HEK293 (cell line): ENCODE measurements at regions not wholly inside any gene's neighbourhood (a gene's known extent, or its start where the extent isn't known, plus 50 kb on each side); places are given as distances from the start of the nearest gene placed in this dataset.

Source experiments
- CTCF ChIA-PET: fragments of 350-600 bp; formaldehyde crosslinking; extraction: SDS; loops from one replicate; lab custom pipeline; 2021; ENCODE audit warnings: antibody characterized with exemption; lab: Yijun Ruan, JAX
- POLR2A ChIA-PET: fragments of 300-600 bp; formaldehyde crosslinking; extraction: SDS; loops from one replicate; lab custom pipeline; 2020; ENCODE audit warnings: antibody characterized with exemption, inconsistent platforms; lab: Yijun Ruan, JAX
- H3K27ac ChIP-seq: fragments of 200-500 bp; sonication (Bioruptor generic); 2 replicates; pipeline ENCODE4 v1.5.1; 2014; ENCODE audit warnings: low read depth, low read length, control low read depth, inconsistent platforms; ENCODE audit errors: extremely low read depth
- H3K36me3 ChIP-seq, 2 experiments: fragments of 200-500 bp in 1 of 2; sonication (Bioruptor generic) in 1 of 2; 1 replicate in 1 of 2; 2 replicates in 1 of 2; pipeline ENCODE4 v1.5.1; 2014 to 2017; ENCODE audit warnings: inconsistent platforms in 2 of 2, low read length in 2 of 2; ENCODE audit not compliant: control insufficient read depth in 2 of 2, insufficient read depth in 1 of 2
- H3K4me1 ChIP-seq: fragments of 200-500 bp; sonication (Bioruptor generic); 2 replicates; pipeline ENCODE4 v1.5.1; 2014; ENCODE audit warnings: mild to moderate bottlenecking, low read length, inconsistent platforms; ENCODE audit not compliant: control insufficient read depth, insufficient read depth
- H3K4me3 ChIP-seq: 2 replicates; pipeline ENCODE4 v1.5.1; 2011; ENCODE audit warnings: low read depth, mild to moderate bottlenecking, control low read depth, low read length, moderate library complexity
- H3K9me3 ChIP-seq: fragments of 200-500 bp; sonication (Bioruptor generic); 2 replicates; pipeline ENCODE4 v1.5.1; 2014; ENCODE audit warnings: low read depth, low read length, inconsistent platforms; ENCODE audit not compliant: control insufficient read depth, insufficient read depth
- KLF16 ChIP-seq: fragments of 450-650 bp; formaldehyde crosslinking; IDR thresholded peaks from 2 replicates; pipeline ENCODE4 v1.5.1; 2017; ENCODE audit warnings: missing biosample characterization, missing genetic modification characterization
- MEIS1 ChIP-seq: sonication (generic); formaldehyde crosslinking; IDR thresholded peaks from 2 replicates; pipeline ENCODE4 v1.8.1; 2022; ENCODE audit warnings: missing genetic modification reagents, mild to moderate bottlenecking, borderline replicate concordance
- MZF1 ChIP-seq: fragments of 450-650 bp; formaldehyde crosslinking; IDR thresholded peaks from 2 replicates; pipeline ENCODE4 v1.5.1; 2017; ENCODE audit warnings: missing biosample characterization, missing genetic modification characterization, borderline replicate concordance
- SP2 ChIP-seq: fragments of 450-650 bp; formaldehyde crosslinking; IDR thresholded peaks from 2 replicates; pipeline ENCODE4 v1.5.1; 2016; ENCODE audit warnings: missing biosample characterization, missing genetic modification characterization
- YY1 ChIP-seq: fragments of 450-650 bp; formaldehyde crosslinking; IDR thresholded peaks from 2 replicates; pipeline ENCODE4 v1.5.1; 2018; ENCODE audit warnings: missing biosample characterization, missing genetic modification characterization
- ZBTB1 ChIP-seq: fragments of 450-650 bp; formaldehyde crosslinking; IDR thresholded peaks from 2 replicates; pipeline ENCODE4 v1.5.1; 2016; ENCODE audit warnings: missing biosample characterization, missing genetic modification characterization
- ZBTB21 ChIP-seq: fragments of 450-650 bp; formaldehyde crosslinking; IDR thresholded peaks from 2 replicates; pipeline ENCODE4 v1.5.1; 2017; ENCODE audit warnings: missing biosample characterization, missing genetic modification characterization
- ZBTB8A ChIP-seq: fragments of 450-650 bp; formaldehyde crosslinking; IDR thresholded peaks from 2 replicates; pipeline ENCODE4 v1.5.1; 2016; ENCODE audit warnings: missing biosample characterization, missing genetic modification characterization
- ZNF24 ChIP-seq: fragments of 450-650 bp; formaldehyde crosslinking; IDR thresholded peaks from 2 replicates; pipeline ENCODE4 v1.5.1; 2016; ENCODE audit warnings: missing biosample characterization, missing genetic modification characterization
- ZNF354C ChIP-seq: fragments of 450-650 bp; formaldehyde crosslinking; IDR thresholded peaks from 2 replicates; pipeline ENCODE4 v1.5.1; 2016; ENCODE audit warnings: missing biosample characterization, missing genetic modification characterization, low read depth, borderline replicate concordance
- ZNF366 ChIP-seq: fragments of 450-650 bp; formaldehyde crosslinking; conservative IDR thresholded peaks from 2 replicates; pipeline ENCODE4 v1.5.1; 2016; ENCODE audit warnings: missing biosample characterization, missing genetic modification characterization
- ZNF394 ChIP-seq: fragments of 450-650 bp; formaldehyde crosslinking; IDR thresholded peaks from 2 replicates; pipeline ENCODE4 v1.5.1; 2016; ENCODE audit warnings: missing biosample characterization, missing genetic modification characterization, mild to moderate bottlenecking, moderate library complexity, borderline replicate concordance
- ZNF398 ChIP-seq: fragments of 450-650 bp; formaldehyde crosslinking; IDR thresholded peaks from 2 replicates; pipeline ENCODE4 v1.5.1; 2017; ENCODE audit warnings: missing biosample characterization, missing genetic modification characterization
- ZNF404 ChIP-seq: fragments of 450-650 bp; formaldehyde crosslinking; IDR thresholded peaks from 2 replicates; pipeline ENCODE4 v1.5.1; 2017; ENCODE audit warnings: missing biosample characterization, missing genetic modification characterization
- ZNF555 ChIP-seq: fragments of 450-650 bp; formaldehyde crosslinking; conservative IDR thresholded peaks from 2 replicates; pipeline ENCODE4 v1.5.1; 2017; ENCODE audit warnings: missing biosample characterization, mild to moderate bottlenecking, missing genetic modification characterization, inconsistent platforms
- ZNF585B ChIP-seq: fragments of 450-650 bp; formaldehyde crosslinking; IDR thresholded peaks from 2 replicates; pipeline ENCODE4 v1.5.1; 2016; ENCODE audit warnings: missing biosample characterization, missing genetic modification characterization
- ZNF596 ChIP-seq: fragments of 450-650 bp; IDR thresholded peaks from 2 replicates; pipeline ENCODE4 v1.5.0; 2018; ENCODE audit warnings: missing biosample characterization, mild to moderate bottlenecking, missing genetic modification characterization, moderate library complexity
- ZNF629 ChIP-seq: fragments of 450-650 bp; formaldehyde crosslinking; IDR thresholded peaks from 2 replicates; pipeline ENCODE4 v1.5.1; 2017; ENCODE audit warnings: missing biosample characterization, missing genetic modification characterization
- ZSCAN23 ChIP-seq: fragments of 450-650 bp; formaldehyde crosslinking; IDR thresholded peaks from 2 replicates; pipeline ENCODE4 v1.5.1; 2016; ENCODE audit warnings: missing biosample characterization, missing genetic modification characterization
- TF ChIP-seq, protein P1 (sequence below): fragments of 450-650 bp; formaldehyde crosslinking; IDR thresholded peaks from 2 replicates; pipeline ENCODE4 v1.5.1; 2016; ENCODE audit warnings: missing biosample characterization, missing genetic modification characterization
- TF ChIP-seq, protein P2 (sequence below): fragments of 450-650 bp; IDR thresholded peaks from 2 replicates; pipeline ENCODE4 v1.5.1; 2018; ENCODE audit warnings: missing biosample characterization, mild to moderate bottlenecking, missing genetic modification characterization

GRCh38 chr1:190634134-190634533 lies 156.5 kb upstream of the BRINP3 start:
- Histone ChIP-seq H3K4me1 (no peaks in the 10 kb centered on the region), H3K27ac (no peak overlapping the region), H3K4me3 (no peak overlapping the region), H3K36me3 (no peaks in the 10 kb centered on the region), H3K9me3 (no peaks in the 10 kb centered on the region)
- ChIA-PET POLR2A (no interaction called here), CTCF (no interaction called here)
- TF ChIP-seq, protein P1, sequence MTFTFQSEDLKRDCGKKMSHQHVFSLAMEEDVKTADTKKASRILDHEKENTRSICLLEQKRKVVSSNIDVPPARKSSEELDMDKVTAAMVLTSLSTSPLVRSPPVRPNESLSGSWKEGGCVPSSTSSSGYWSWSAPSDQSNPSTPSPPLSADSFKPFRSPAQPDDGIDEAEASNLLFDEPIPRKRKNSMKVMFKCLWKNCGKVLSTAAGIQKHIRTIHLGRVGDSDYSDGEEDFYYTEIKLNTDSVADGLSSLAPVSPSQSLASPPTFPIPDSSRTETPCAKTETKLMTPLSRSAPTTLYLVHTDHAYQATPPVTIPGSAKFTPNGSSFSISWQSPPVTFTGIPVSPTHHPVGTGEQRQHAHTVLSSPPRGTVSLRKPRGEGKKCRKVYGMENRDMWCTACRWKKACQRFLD (tag by site-specific recombination) = no peak

DNA sequence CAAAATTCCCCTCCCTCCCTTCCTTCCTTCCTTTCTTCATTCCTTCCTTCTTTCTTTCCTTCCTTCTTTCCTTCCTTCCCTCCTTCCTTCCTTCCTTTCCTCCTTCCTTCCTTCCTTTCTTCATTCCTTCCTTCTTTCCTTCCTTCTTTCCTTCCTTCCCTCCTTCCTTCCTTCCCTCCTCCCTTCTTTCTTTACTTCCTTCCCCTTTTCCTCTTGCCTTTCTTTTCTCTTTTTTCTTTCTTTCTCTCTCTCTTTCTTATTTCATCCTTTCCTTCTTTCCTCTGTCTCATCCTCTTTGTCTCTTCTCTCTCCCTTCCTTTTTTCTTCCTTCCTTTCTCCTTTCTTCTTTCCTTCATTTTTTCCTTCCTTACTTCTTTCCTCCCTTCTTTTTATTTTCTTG lies 171.9 kb upstream of the BRINP3 start:
- Histone ChIP-seq H3K36me3 (no peaks in the 10 kb centered on the region), H3K9me3 (no peaks in the 10 kb centered on the region), H3K27ac (no peak overlapping the region), H3K4me1 (no peaks in the 10 kb centered on the region), H3K4me3 (no peak overlapping the region)
- ChIA-PET CTCF (no interaction called here), POLR2A (no interaction called here)
- no peak for TF ChIP-seq ZSCAN23 (tag by site-specific recombination)
- peak; percentile 67; the same call in 1 of the 2 replicates for TF ChIP-seq ZNF366 (tag by site-specific recombination)

DNA sequence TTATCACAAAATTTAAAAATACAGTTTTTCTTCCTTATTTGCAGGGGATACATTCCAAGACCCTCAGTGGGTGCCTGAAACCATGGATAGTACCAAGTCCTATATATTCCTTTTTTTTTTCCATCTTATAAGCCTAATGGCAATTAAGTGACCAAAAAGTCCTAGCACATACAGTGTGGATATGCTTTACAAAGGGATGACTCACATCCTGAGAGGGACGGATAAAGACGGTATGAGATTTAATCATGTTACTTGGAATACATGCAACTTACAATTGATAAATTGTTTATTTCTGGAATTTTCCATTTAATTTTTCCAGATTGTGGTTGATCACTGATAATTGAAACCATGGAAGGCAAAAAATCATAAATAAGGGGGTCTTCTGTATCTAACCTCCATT lies 181.2 kb upstream of the BRINP3 start:
- ChIA-PET CTCF (no interaction called here), POLR2A (no interaction called here)
- no peaks in the 10 kb centered on the region for H3K36me3 ChIP-seq
- H3K27ac ChIP-seq = no peak overlapping the region
- TF ChIP-seq ZNF596 (tag by site-specific recombination) (no peak), ZBTB1 (tag by site-specific recombination) (no peak), ZNF404 (no peak), ZNF555 (tag by site-specific recombination) (no peak), ZNF394 (tag by site-specific recombination) (no peak)
- H3K4me1 ChIP-seq = no peaks in the 10 kb centered on the region
- H3K9me3 ChIP-seq = no peaks in the 10 kb centered on the region
- H3K4me3 ChIP-seq = no peak overlapping the region

GRCh38 chr1:190663962-190664361 lies 186.3 kb upstream of the BRINP3 start:
- ChIA-PET CTCF (interaction anchor here (0.7 kb wide), 1 partner anchor 97 kb away, joined by 3 read pairs; no protein-coding TSS in a partner anchor), POLR2A (no interaction called here)
- H3K4me3 ChIP-seq = no peak overlapping the region
- no peaks in the 10 kb centered on the region for H3K36me3 ChIP-seq
- no peaks in the 10 kb centered on the region for H3K4me1 ChIP-seq
- H3K27ac ChIP-seq = no peak overlapping the region
- H3K9me3 ChIP-seq = no peaks in the 10 kb centered on the region
- TF ChIP-seq ZBTB8A (tag by site-specific recombination) = no peak
- TF ChIP-seq, protein P2, sequence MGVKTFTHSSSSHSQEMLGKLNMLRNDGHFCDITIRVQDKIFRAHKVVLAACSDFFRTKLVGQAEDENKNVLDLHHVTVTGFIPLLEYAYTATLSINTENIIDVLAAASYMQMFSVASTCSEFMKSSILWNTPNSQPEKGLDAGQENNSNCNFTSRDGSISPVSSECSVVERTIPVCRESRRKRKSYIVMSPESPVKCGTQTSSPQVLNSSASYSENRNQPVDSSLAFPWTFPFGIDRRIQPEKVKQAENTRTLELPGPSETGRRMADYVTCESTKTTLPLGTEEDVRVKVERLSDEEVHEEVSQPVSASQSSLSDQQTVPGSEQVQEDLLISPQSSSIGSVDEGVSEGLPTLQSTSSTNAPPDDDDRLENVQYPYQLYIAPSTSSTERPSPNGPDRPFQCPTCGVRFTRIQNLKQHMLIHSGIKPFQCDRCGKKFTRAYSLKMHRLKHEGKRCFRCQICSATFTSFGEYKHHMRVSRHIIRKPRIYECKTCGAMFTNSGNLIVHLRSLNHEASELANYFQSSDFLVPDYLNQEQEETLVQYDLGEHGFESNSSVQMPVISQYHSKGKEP (tag by site-specific recombination) = no peak
- no peak for TF ChIP-seq ZBTB21 (tag by site-specific recombination)
- TF ChIP-seq KLF16 (tag by site-specific recombination) = no peak
- TF ChIP-seq ZNF629 = no peak
- no peak for TF ChIP-seq ZNF354C (tag by site-specific recombination)
- TF ChIP-seq MEIS1 (CRISPR knock-in tag) = no peak
- TF ChIP-seq ZNF24 (tag by site-specific recombination) = no peak
- no peak for TF ChIP-seq MZF1 (tag by site-specific recombination)
- TF ChIP-seq ZNF585B (tag by site-specific recombination) = no peak
- TF ChIP-seq ZNF596 (tag by site-specific recombination) = no peak
- no peak for TF ChIP-seq SP2 (tag by site-specific recombination)
- TF ChIP-seq YY1 (tag by site-specific recombination) = no peak
- TF ChIP-seq ZNF398 (tag by site-specific recombination) = no peak
- TF ChIP-seq, all 188 proteins: peak for 0
